H9 (cell line): ENCODE measurements at regions not wholly inside any gene's neighbourhood (a gene's known extent, or its start where the extent isn't known, plus 50 kb on each side); places are given as distances from the start of the nearest gene placed in this dataset.

Source experiments
- DNase-seq: peaks from one replicate; pipeline ENCODE4 v3.0.0-alpha.2; 2017
- H2AFZ ChIP-seq: one replicate; pipeline ENCODE4 v1.6.1; 2013; ENCODE audit warnings: mild to moderate bottlenecking, low read length, control low read depth, moderate library complexity
- H2AK5ac ChIP-seq: 2 replicates; pipeline ENCODE4 v1.6.1; 2013; ENCODE audit warnings: low read length, control low read depth, mixed read lengths; ENCODE audit not compliant: insufficient read length
- H2BK120ac ChIP-seq: one replicate; pipeline ENCODE4 v1.6.1; 2013; ENCODE audit warnings: low read depth, mild to moderate bottlenecking, low read length, control low read depth, inconsistent platforms; ENCODE audit not compliant: poor library complexity, severe bottlenecking
- H2BK12ac ChIP-seq: 2 replicates; pipeline ENCODE4 v1.6.1; 2013; ENCODE audit warnings: low read length, control low read depth, mixed read lengths, low read depth; ENCODE audit not compliant: insufficient read length
- H2BK15ac ChIP-seq: 2 replicates; pipeline ENCODE4 v1.6.1; 2013; ENCODE audit warnings: low read depth, low read length, control low read depth
- H2BK20ac ChIP-seq: one replicate; pipeline ENCODE4 v1.6.1; 2013; ENCODE audit warnings: low read depth, mild to moderate bottlenecking, low read length, control low read depth, inconsistent platforms; ENCODE audit not compliant: poor library complexity, severe bottlenecking
- H2BK5ac ChIP-seq: 2 replicates; pipeline ENCODE4 v1.6.1; 2013; ENCODE audit warnings: low read length, control low read depth, mixed read lengths; ENCODE audit not compliant: insufficient read length
- H3K14ac ChIP-seq: 2 replicates; pipeline ENCODE4 v1.6.1; 2013; ENCODE audit warnings: low read length, control low read depth; ENCODE audit not compliant: insufficient read depth
- H3K18ac ChIP-seq: 2 replicates; pipeline ENCODE4 v1.6.1; 2013; ENCODE audit warnings: low read depth, mild to moderate bottlenecking, mixed read lengths, low read length, control low read depth; ENCODE audit not compliant: insufficient read length
- H3K23ac ChIP-seq: 2 replicates; pipeline ENCODE4 v1.6.1; 2013; ENCODE audit warnings: low read length, control low read depth, mixed read lengths, low read depth; ENCODE audit not compliant: insufficient read length
- H3K23me2 ChIP-seq: 2 replicates; pipeline ENCODE4 v1.6.1; 2013; ENCODE audit warnings: low read depth, mild to moderate bottlenecking, mixed read lengths, low read length, control low read depth; ENCODE audit not compliant: insufficient read length, poor library complexity, severe bottlenecking
- H3K27ac ChIP-seq: 2 replicates; pipeline ENCODE4 v1.5.1; 2013; ENCODE audit warnings: low read length, control low read depth, mixed read lengths, low read depth; ENCODE audit not compliant: insufficient read length
- H3K27me3 ChIP-seq: 2 replicates; pipeline ENCODE4 v1.6.1; 2013; ENCODE audit warnings: low read length, control low read depth, inconsistent platforms; ENCODE audit not compliant: insufficient read depth
- H3K4ac ChIP-seq: 2 replicates; pipeline ENCODE4 v1.6.1; 2013; ENCODE audit warnings: low read depth, mild to moderate bottlenecking, control low read depth, inconsistent platforms, low read length, moderate library complexity
- H3K4me1 ChIP-seq: 2 replicates; pipeline ENCODE4 v1.6.1; 2013; ENCODE audit warnings: low read length, control low read depth, inconsistent platforms; ENCODE audit not compliant: insufficient read depth
- H3K4me2 ChIP-seq: 2 replicates; pipeline ENCODE4 v1.6.1; 2013; ENCODE audit warnings: low read length, control low read depth, mixed read lengths; ENCODE audit not compliant: insufficient read length, insufficient read depth
- H3K56ac ChIP-seq: 2 replicates; pipeline ENCODE4 v1.6.1; 2013; ENCODE audit warnings: low read depth, mild to moderate bottlenecking, mixed read lengths, low read length, control low read depth; ENCODE audit not compliant: insufficient read length
- H3K79me1 ChIP-seq: 2 replicates; pipeline ENCODE4 v1.6.1; 2013; ENCODE audit warnings: low read depth, mild to moderate bottlenecking, moderate library complexity, low read length, control low read depth, inconsistent platforms; ENCODE audit not compliant: insufficient read depth, poor library complexity, severe bottlenecking
- H3K79me2 ChIP-seq: 2 replicates; pipeline ENCODE4 v1.6.1; 2013; ENCODE audit warnings: low read length, control low read depth, inconsistent platforms; ENCODE audit not compliant: insufficient read depth
- H3K9ac ChIP-seq: 2 replicates; pipeline ENCODE4 v1.6.1; 2013; ENCODE audit warnings: low read length, control low read depth, mixed read lengths; ENCODE audit not compliant: insufficient read length; ENCODE audit errors: extremely low read depth
- H3K9me3 ChIP-seq: one replicate; pipeline ENCODE4 v1.6.1; 2013; ENCODE audit warnings: low read depth, low read length, inconsistent platforms; ENCODE audit not compliant: control insufficient read depth
- H3T11ph ChIP-seq: one replicate; pipeline ENCODE4 v1.6.1; 2013; ENCODE audit warnings: mild to moderate bottlenecking, low read length, control low read depth, inconsistent platforms
- H4K20me1 ChIP-seq: one replicate; pipeline ENCODE4 v1.6.1; 2013; ENCODE audit not compliant: control insufficient read depth, insufficient read length, insufficient read depth
- H4K5ac ChIP-seq: 2 replicates; pipeline ENCODE4 v1.6.1; 2013; ENCODE audit warnings: low read depth, mild to moderate bottlenecking, mixed read lengths, low read length, control low read depth; ENCODE audit not compliant: insufficient read length
- H4K8ac ChIP-seq: replicated peaks from 2 replicates; pipeline ENCODE4 v1.6.1; 2013; ENCODE audit warnings: low read length, control low read depth, mixed read lengths, low read depth; ENCODE audit not compliant: insufficient read length
- H4K91ac ChIP-seq: 2 replicates; pipeline ENCODE4 v1.6.1; 2013; ENCODE audit warnings: low read depth, mild to moderate bottlenecking, moderate library complexity, mixed read lengths, low read length, control low read depth; ENCODE audit not compliant: insufficient read length
- H3K27ac Mint-ChIP-seq, 3 experiments: 2 replicates in 2 of 3; 3 replicates in 1 of 3; pipeline ENCODE4 v1.8.0; 2020 to 2021; ENCODE audit warnings: mixed read lengths in 3 of 3, mild to moderate bottlenecking in 1 of 3, moderate library complexity in 1 of 3
- H3K27me3 Mint-ChIP-seq: 2 replicates; pipeline ENCODE4 v1.8.0; 2021; ENCODE audit warnings: low read depth, mild to moderate bottlenecking, moderate library complexity, mixed read lengths
- H3K36me3 Mint-ChIP-seq, 3 experiments: 2 replicates in 2 of 3; 3 replicates in 1 of 3; pipeline ENCODE4 v1.8.0; 2020 to 2021; ENCODE audit warnings: low read depth in 3 of 3, mixed read lengths in 3 of 3; ENCODE audit not compliant: insufficient read depth in 1 of 3
- H3K4me1 Mint-ChIP-seq, 2 experiments: 2 replicates each; pipeline ENCODE4 v1.8.0; 2020; ENCODE audit warnings: mixed read lengths in 2 of 2
- H3K4me3 Mint-ChIP-seq, 2 experiments: 2 replicates in 1 of 2; 3 replicates in 1 of 2; pipeline ENCODE4 v1.8.0; 2020 to 2021; ENCODE audit warnings: mild to moderate bottlenecking in 2 of 2, mixed read lengths in 2 of 2, moderate library complexity in 1 of 2
- H3K9me3 Mint-ChIP-seq, 2 experiments: 2 replicates in 1 of 2; 3 replicates in 1 of 2; pipeline ENCODE4 v1.8.0; 2020; ENCODE audit warnings: mild to moderate bottlenecking in 2 of 2, mixed read lengths in 2 of 2, moderate library complexity in 1 of 2
- CTCF ChIP-seq: fragments of 200-600 bp; sonication (generic); conservative IDR thresholded peaks from 3 replicates; pipeline ENCODE4 v1.8.0; 2021; ENCODE audit warnings: antibody characterized with exemption, mild to moderate bottlenecking
- WGBS: extraction: QIAGEN DNeasy Blood & Tissue Kit; methylation state at CpG from one replicate; pipeline ENCODE4 v1.1.7; 2013; ENCODE audit warnings: missing lambda C conversion rate, low lambda C conversion rate, mixed read lengths; ENCODE audit not compliant: insufficient read length; ENCODE audit errors: extremely low coverage; 5-methylcytosine and 5-hydroxymethylcytosine counted together

DNA sequence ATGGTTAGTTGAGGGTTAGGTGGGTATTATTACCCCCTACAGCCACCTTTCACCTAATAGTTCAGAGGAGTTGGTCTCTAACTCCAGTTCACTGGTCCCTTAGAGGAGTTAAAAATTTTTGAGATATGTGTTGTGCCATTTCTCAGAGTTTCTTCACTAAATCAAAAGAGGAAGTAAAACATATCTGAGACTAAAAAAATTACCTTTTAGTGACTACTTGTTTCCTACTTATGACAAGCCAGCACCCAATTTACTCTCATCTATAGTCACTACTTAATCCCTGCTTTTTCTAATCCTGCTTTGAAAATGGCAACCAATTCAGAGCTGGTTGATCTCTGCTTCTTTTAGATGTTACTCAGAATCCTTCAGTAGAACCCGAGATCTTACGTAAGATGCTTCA lies 1316.8 kb upstream of the B3GALT2 start:
- no peak overlapping the region for H3K27ac ChIP-seq
- H3K79me2 ChIP-seq: no peaks in the 10 kb centered on the region
- H3K23me2 ChIP-seq: no peaks in the 10 kb centered on the region
- no peaks in the 10 kb centered on the region for H3K36me3 Mint-ChIP-seq
- no peak overlapping the region for H2BK5ac ChIP-seq
- H3K14ac ChIP-seq: no peak overlapping the region
- no peaks in the 10 kb centered on the region for H3K79me1 ChIP-seq
- H3K9ac ChIP-seq: no peak overlapping the region
- H4K5ac ChIP-seq: no peak overlapping the region
- no peak overlapping the region for H4K91ac ChIP-seq
- H3K27me3 Mint-ChIP-seq: no peaks in the 10 kb centered on the region
- H3K9me3 Mint-ChIP-seq: no peaks in the 10 kb centered on the region
- H2BK12ac ChIP-seq: no peak overlapping the region
- no peak overlapping the region for H2BK15ac ChIP-seq
- H4K8ac ChIP-seq: no peak overlapping the region
- no peak overlapping the region for H2BK20ac ChIP-seq
- no peak overlapping the region for H3K4me3 Mint-ChIP-seq
- H2BK120ac ChIP-seq: no peak overlapping the region
- H2AK5ac ChIP-seq: no peak overlapping the region
- H3K9me3 ChIP-seq: no peaks in the 10 kb centered on the region
- no CpG with 5 or more reads among the region's 2 CpGs for WGBS
- H3K27me3 ChIP-seq: no peaks in the 10 kb centered on the region
- no peak for DNase-seq
- H3K23ac ChIP-seq: no peak overlapping the region
- H3K56ac ChIP-seq: no peak overlapping the region
- no peaks in the 10 kb centered on the region for H4K20me1 ChIP-seq
- no peak for TF ChIP-seq CTCF
- no peaks in the 10 kb centered on the region for H3K4me1 Mint-ChIP-seq
- no peak overlapping the region for H3K18ac ChIP-seq
- no peak overlapping the region for H3K27ac Mint-ChIP-seq
- no peak overlapping the region for H2AFZ ChIP-seq
- no peak overlapping the region for H3K4ac ChIP-seq
- no peaks in the 10 kb centered on the region for H3K4me1 ChIP-seq
- no peak overlapping the region for H3T11ph ChIP-seq
- H3K4me2 ChIP-seq: no peak overlapping the region
